ENCODE measurements at regions not wholly inside any gene's neighbourhood (a gene's known extent, or its start where the extent isn't known, plus 50 kb on each side); places are given as distances from the start of the nearest gene placed in this dataset.

DNA sequence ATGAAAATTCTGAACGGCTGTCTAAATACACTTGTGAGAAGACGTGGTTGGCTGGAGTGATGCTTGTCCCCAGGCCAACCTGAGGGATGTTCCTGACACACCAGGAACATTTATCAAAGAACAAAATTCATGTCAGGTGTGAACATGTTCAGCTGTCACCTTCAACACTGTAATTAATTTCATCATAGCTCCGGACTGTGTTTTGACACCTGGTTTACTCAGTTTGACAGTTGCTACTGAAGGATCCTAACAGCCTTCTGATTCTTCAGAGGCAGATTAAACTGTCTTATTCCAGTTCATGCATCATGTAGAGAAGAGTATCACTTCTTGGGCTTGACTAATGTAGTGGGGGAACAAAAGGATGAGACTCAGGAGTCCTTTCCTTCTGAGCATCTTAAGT, 134.1 kb downstream of the NPR3 start:
- TF ChIP-seq, protein P1, sequence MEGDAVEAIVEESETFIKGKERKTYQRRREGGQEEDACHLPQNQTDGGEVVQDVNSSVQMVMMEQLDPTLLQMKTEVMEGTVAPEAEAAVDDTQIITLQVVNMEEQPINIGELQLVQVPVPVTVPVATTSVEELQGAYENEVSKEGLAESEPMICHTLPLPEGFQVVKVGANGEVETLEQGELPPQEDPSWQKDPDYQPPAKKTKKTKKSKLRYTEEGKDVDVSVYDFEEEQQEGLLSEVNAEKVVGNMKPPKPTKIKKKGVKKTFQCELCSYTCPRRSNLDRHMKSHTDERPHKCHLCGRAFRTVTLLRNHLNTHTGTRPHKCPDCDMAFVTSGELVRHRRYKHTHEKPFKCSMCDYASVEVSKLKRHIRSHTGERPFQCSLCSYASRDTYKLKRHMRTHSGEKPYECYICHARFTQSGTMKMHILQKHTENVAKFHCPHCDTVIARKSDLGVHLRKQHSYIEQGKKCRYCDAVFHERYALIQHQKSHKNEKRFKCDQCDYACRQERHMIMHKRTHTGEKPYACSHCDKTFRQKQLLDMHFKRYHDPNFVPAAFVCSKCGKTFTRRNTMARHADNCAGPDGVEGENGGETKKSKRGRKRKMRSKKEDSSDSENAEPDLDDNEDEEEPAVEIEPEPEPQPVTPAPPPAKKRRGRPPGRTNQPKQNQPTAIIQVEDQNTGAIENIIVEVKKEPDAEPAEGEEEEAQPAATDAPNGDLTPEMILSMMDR (IDR thresholded peaks at IDR 0.05), result no peak
- no peak for TF ChIP-seq POLR2A (IDR thresholded peaks at IDR 0.05)

Data from lower leg skin (tissue), 3 donors.